DND-41 (cell line): ENCODE measurements at regions not wholly inside any gene's neighbourhood (a gene's known extent, or its start where the extent isn't known, plus 50 kb on each side); places are given as distances from the start of the nearest gene placed in this dataset.

Experiments used
- ATAC-seq: fragments of 200-7000 bp; cut with Tn5 transposase; 3 replicates; pipeline ENCODE4 v1.9.1; 2021; ENCODE audit warnings: low read depth; ENCODE audit not compliant: insufficient read depth
- DNase-seq: peaks from one replicate; pipeline ENCODE4 v3.0.0-alpha.2; 2020
- H2AFZ ChIP-seq: 2 replicates; pipeline ENCODE4 v1.6.0; 2012; ENCODE audit warnings: low read depth, low read length
- H3K27ac ChIP-seq: 2 replicates; pipeline ENCODE4 v1.5.1; 2012; ENCODE audit warnings: low read length, inconsistent platforms
- H3K27me3 ChIP-seq: fragments of 200-600 bp; sonication (generic); 2 replicates; pipeline ENCODE4 v1.6.0; 2012; ENCODE audit warnings: low read length, mild to moderate bottlenecking, inconsistent platforms; ENCODE audit not compliant: insufficient read depth, poor library complexity
- H3K36me3 ChIP-seq: 2 replicates; pipeline ENCODE4 v1.5.1; 2012; ENCODE audit warnings: low read length, inconsistent platforms; ENCODE audit not compliant: insufficient read depth
- H3K4me1 ChIP-seq: 2 replicates; pipeline ENCODE4 v1.5.1; 2012; ENCODE audit warnings: mild to moderate bottlenecking, low read length; ENCODE audit not compliant: insufficient read depth
- H3K4me2 ChIP-seq: 2 replicates; pipeline ENCODE4 v1.6.0; 2012; ENCODE audit warnings: mild to moderate bottlenecking, moderate library complexity, low read length, inconsistent platforms; ENCODE audit not compliant: insufficient read depth
- H3K4me3 ChIP-seq, 2 experiments: fragments of 200-600 bp in 1 of 2; shearing (Covaris generic) in 1 of 2; 2 replicates each; pipeline ENCODE4 v1.5.1; 2012 to 2016; ENCODE audit warnings: inconsistent platforms in 2 of 2, low read length in 2 of 2, mild to moderate bottlenecking in 2 of 2, low read depth in 1 of 2, moderate library complexity in 1 of 2
- H3K79me2 ChIP-seq: 2 replicates; pipeline ENCODE4 v1.6.0; 2012; ENCODE audit warnings: low read length, inconsistent platforms; ENCODE audit not compliant: insufficient read depth
- H3K9ac ChIP-seq: 2 replicates; pipeline ENCODE4 v1.6.0; 2012; ENCODE audit warnings: low read depth, mild to moderate bottlenecking, inconsistent platforms, low read length, moderate library complexity
- H3K9me3 ChIP-seq: 2 replicates; pipeline ENCODE4 v1.5.1; 2012; ENCODE audit warnings: low read length, moderate library complexity, mild to moderate bottlenecking, inconsistent platforms; ENCODE audit not compliant: insufficient read depth, severe bottlenecking
- H4K20me1 ChIP-seq: 2 replicates; pipeline ENCODE4 v1.6.0; 2012; ENCODE audit warnings: low read length; ENCODE audit not compliant: insufficient read depth
- CTCF ChIP-seq: IDR thresholded peaks from 2 replicates; pipeline ENCODE4 v1.5.1; 2012; ENCODE audit warnings: borderline replicate concordance, low read length, moderate library complexity, mild to moderate bottlenecking; ENCODE audit not compliant: poor library complexity, severe bottlenecking; ENCODE audit errors: extremely low read depth
- EZH2 ChIP-seq: IDR thresholded peaks from 3 replicates; pipeline ENCODE4 v1.6.1; 2012; ENCODE audit warnings: borderline replicate concordance, low read depth, mild to moderate bottlenecking, moderate library complexity, low read length, inconsistent platforms; ENCODE audit not compliant: severe bottlenecking

GRCh38 chr6:126959765-126960164 is 158.7 kb upstream of the RSPO3 start:
- no peaks in the 10 kb centered on the region for H3K9me3 ChIP-seq
- H3K4me3 ChIP-seq = no peak overlapping the region
- no peaks in the 10 kb centered on the region for H3K4me1 ChIP-seq
- H3K36me3 ChIP-seq = no peaks in the 10 kb centered on the region
- no peaks in the 10 kb centered on the region for H3K79me2 ChIP-seq
- H3K4me2 ChIP-seq = no peak overlapping the region
- DNase-seq (no peak), ATAC-seq (no peak)
- H2AFZ ChIP-seq = no peak overlapping the region
- TF ChIP-seq EZH2 = no peak
- H4K20me1 ChIP-seq = no peaks in the 10 kb centered on the region
- no peak overlapping the region for H3K9ac ChIP-seq
- no peak overlapping the region for H3K27ac ChIP-seq
- no peaks in the 10 kb centered on the region for H3K27me3 ChIP-seq

GRCh38 chr6:126963077-126963809 is 155.2 kb upstream of the RSPO3 start:
- Histone ChIP-seq H3K36me3 (no peaks in the 10 kb centered on the region), H4K20me1 (no peaks in the 10 kb centered on the region), H3K4me3 (no peak overlapping the region), H3K9ac (no peak overlapping the region), H3K27me3 (no peaks in the 10 kb centered on the region), H3K27ac (no peak overlapping the region), H3K79me2 (no peaks in the 10 kb centered on the region), H3K9me3 (no peaks in the 10 kb centered on the region), H3K4me2 (no peak overlapping the region), H3K4me1 (no peaks in the 10 kb centered on the region), H2AFZ (no peak overlapping the region)
- DNase-seq (no peak), ATAC-seq (no peak)
- TF ChIP-seq CTCF (no peak), EZH2 (no peak)

GRCh38 chr6:126967296-126968005 is 151.0 kb upstream of the RSPO3 start:
- Histone ChIP-seq H3K4me2 (no peak overlapping the region), H3K9me3 (no peaks in the 10 kb centered on the region), H2AFZ (no peak overlapping the region), H3K79me2 (no peaks in the 10 kb centered on the region), H4K20me1 (no peaks in the 10 kb centered on the region), H3K9ac (no peak overlapping the region), H3K27ac (no peak overlapping the region), H3K27me3 (no peaks in the 10 kb centered on the region), H3K36me3 (no peaks in the 10 kb centered on the region), H3K4me1 (no peaks in the 10 kb centered on the region), H3K4me3 (no peak overlapping the region)
- DNase-seq (no peak), ATAC-seq (no peak)
- TF ChIP-seq CTCF (no peak), EZH2 (no peak)

GRCh38 chr6:126976253-126976797 is 142.1 kb upstream of the RSPO3 start:
- no peaks in the 10 kb centered on the region for H3K4me1 ChIP-seq
- TF ChIP-seq CTCF (no peak), EZH2 (no peak)

More at GRCh38 chr6:126976253-126976797, 142.1 kb upstream of the RSPO3 start:
- ATAC-seq (no peak), DNase-seq (no peak)
- no peaks in the 10 kb centered on the region for H3K27me3 ChIP-seq
- H3K9me3 ChIP-seq = no peaks in the 10 kb centered on the region
- no peak overlapping the region for H3K4me3 ChIP-seq
- no peak overlapping the region for H2AFZ ChIP-seq
- no peaks in the 10 kb centered on the region for H3K36me3 ChIP-seq
- no peak overlapping the region for H3K27ac ChIP-seq
- no peaks in the 10 kb centered on the region for H4K20me1 ChIP-seq
- H3K79me2 ChIP-seq = no peaks in the 10 kb centered on the region
- H3K9ac ChIP-seq = no peak overlapping the region
- H3K4me2 ChIP-seq = no peak overlapping the region
